IgD-negative memory B cell (primary cell): ENCODE measurements at regions not wholly inside any gene's neighbourhood (a gene's known extent, or its start where the extent isn't known, plus 50 kb on each side); places are given as distances from the start of the nearest gene placed in this dataset.

Experiments
- H3K27ac Mint-ChIP-seq, 3 donors: one replicate each; pipeline ENCODE4 v1.8.0; 2020 to 2022; ENCODE audit warnings: mild to moderate bottlenecking in 3 of 3, mixed read lengths in 3 of 3, moderate library complexity in 1 of 3
- H3K27me3 Mint-ChIP-seq: one replicate; pipeline ENCODE4 v1.8.0; 2021; ENCODE audit warnings: mixed read lengths
- H3K36me3 Mint-ChIP-seq: one replicate; pipeline ENCODE4 v1.8.0; 2020; ENCODE audit warnings: mild to moderate bottlenecking, mixed read lengths
- H3K4me1 Mint-ChIP-seq, 3 donors: one replicate each; pipeline ENCODE4 v1.8.0; 2020 to 2022; ENCODE audit warnings: mixed read lengths in 3 of 3, mild to moderate bottlenecking in 1 of 3
- H3K4me3 Mint-ChIP-seq, 4 donors: one replicate each; pipeline ENCODE4 v1.8.0; 2020 to 2022; ENCODE audit warnings: mild to moderate bottlenecking in 4 of 4, mixed read lengths in 4 of 4, moderate library complexity in 3 of 4
- H3K9me3 Mint-ChIP-seq, 3 donors: one replicate each; pipeline ENCODE4 v1.8.0; 2020 to 2021; ENCODE audit warnings: mixed read lengths in 3 of 3, mild to moderate bottlenecking in 1 of 3

- no peaks in the 10 kb centered on the region for H3K27me3 Mint-ChIP-seq
- H3K9me3 Mint-ChIP-seq: no peaks in the 10 kb centered on the region
- no peaks in the 10 kb centered on the region for H3K36me3 Mint-ChIP-seq
- peaks cover 0 to 2% (median 0%) of the 10 kb centered on the region in 3 donors for H3K4me1 Mint-ChIP-seq
- H3K27ac Mint-ChIP-seq: no peak overlapping the region
- H3K4me3 Mint-ChIP-seq: no peak overlapping the region
Measured at GRCh38 chr20:39808613-39809012, 846.5 kb downstream of the DHX35 start.

- no peaks in the 10 kb centered on the region for H3K4me1 Mint-ChIP-seq
- no peak overlapping the region for H3K27ac Mint-ChIP-seq
- peak overlapping the region in 1 of 4 donors; percentile 67 for H3K4me3 Mint-ChIP-seq
- H3K36me3 Mint-ChIP-seq: peaks cover 2% of the 10 kb centered on the region
- H3K27me3 Mint-ChIP-seq: peaks cover 14% of the 10 kb centered on the region
- peaks cover 2 to 14% (median 5%) of the 10 kb centered on the region in 3 donors for H3K9me3 Mint-ChIP-seq
Measured at GRCh38 chr20:39800548-39800947, 838.4 kb downstream of the DHX35 start.

- peaks cover 2 to 14% (median 5%) of the 10 kb centered on the region in 3 donors for H3K9me3 Mint-ChIP-seq
- peaks cover 14% of the 10 kb centered on the region for H3K27me3 Mint-ChIP-seq
- H3K4me1 Mint-ChIP-seq: no peaks in the 10 kb centered on the region
- H3K36me3 Mint-ChIP-seq: peaks cover 3% of the 10 kb centered on the region
- H3K4me3 Mint-ChIP-seq: no peak overlapping the region
- H3K27ac Mint-ChIP-seq: no peak overlapping the region
Measured at GRCh38 chr20:39800111-39800510, 838.0 kb downstream of the DHX35 start.

GRCh38 chr20:39799366-39799965 is 837.3 kb downstream of the DHX35 start:
- H3K4me1 Mint-ChIP-seq: no peaks in the 10 kb centered on the region
- peaks cover 4% of the 10 kb centered on the region for H3K36me3 Mint-ChIP-seq
- peaks cover 14% of the 10 kb centered on the region for H3K27me3 Mint-ChIP-seq
- H3K27ac Mint-ChIP-seq: no peak overlapping the region
- peaks cover 2 to 14% (median 5%) of the 10 kb centered on the region in 3 donors for H3K9me3 Mint-ChIP-seq
- no peak overlapping the region for H3K4me3 Mint-ChIP-seq

- peaks cover 12% of the 10 kb centered on the region for H3K27me3 Mint-ChIP-seq
- H3K4me1 Mint-ChIP-seq: no peaks in the 10 kb centered on the region
- H3K36me3 Mint-ChIP-seq: peaks cover 4% of the 10 kb centered on the region
Measured at GRCh38 chr20:39795401-39796272, 833.5 kb downstream of the DHX35 start.

GRCh38 chr20:39792334-39792733 is 830.2 kb downstream of the DHX35 start:
- Mint-ChIP-seq H3K9me3 (peaks cover 0 to 2% (median 0%) of the 10 kb centered on the region in 3 donors), H3K27ac (no peak overlapping the region), H3K4me3 (no peak overlapping the region), H3K36me3 (peaks cover 1% of the 10 kb centered on the region), H3K27me3 (no peaks in the 10 kb centered on the region), H3K4me1 (no peaks in the 10 kb centered on the region)

More at GRCh38 chr20:39795401-39796272, 833.5 kb downstream of the DHX35 start:
- no peak overlapping the region for H3K4me3 Mint-ChIP-seq
- peaks cover 2 to 14% (median 6%) of the 10 kb centered on the region in 3 donors for H3K9me3 Mint-ChIP-seq
- H3K27ac Mint-ChIP-seq: no peak overlapping the region

GRCh38 chr20:39789411-39789810 is 827.3 kb downstream of the DHX35 start:
- H3K4me1 Mint-ChIP-seq: peaks cover 3 to 13% (median 11%) of the 10 kb centered on the region in 3 donors
- H3K27me3 Mint-ChIP-seq: peaks cover 6% of the 10 kb centered on the region

GRCh38 chr20:39785252-39785917 is 823.2 kb downstream of the DHX35 start:
- Mint-ChIP-seq H3K4me1 (peaks cover 3 to 13% (median 11%) of the 10 kb centered on the region in 3 donors), H3K27ac (no peak overlapping the region), H3K4me3 (peak overlapping the region in 2 of 4 donors; percentile 1 to 14)

More at GRCh38 chr20:39789411-39789810, 827.3 kb downstream of the DHX35 start:
- Mint-ChIP-seq H3K27ac (no peak overlapping the region), H3K36me3 (no peaks in the 10 kb centered on the region), H3K9me3 (peaks cover 0 to 2% (median 2%) of the 10 kb centered on the region in 3 donors), H3K4me3 (no peak overlapping the region)

GRCh38 chr20:39784693-39785092 is 822.5 kb downstream of the DHX35 start:
- H3K27ac Mint-ChIP-seq: no peak overlapping the region
- H3K9me3 Mint-ChIP-seq: peaks cover 0 to 8% (median 1%) of the 10 kb centered on the region in 3 donors
- H3K27me3 Mint-ChIP-seq: peaks cover 6% of the 10 kb centered on the region
- no peaks in the 10 kb centered on the region for H3K36me3 Mint-ChIP-seq
- no peak overlapping the region for H3K4me3 Mint-ChIP-seq
- H3K4me1 Mint-ChIP-seq: peaks cover 3 to 13% (median 11%) of the 10 kb centered on the region in 3 donors

More at GRCh38 chr20:39785252-39785917, 823.2 kb downstream of the DHX35 start:
- peaks cover 6% of the 10 kb centered on the region for H3K27me3 Mint-ChIP-seq
- no peaks in the 10 kb centered on the region for H3K36me3 Mint-ChIP-seq
- H3K9me3 Mint-ChIP-seq: peaks cover 0 to 8% (median 1%) of the 10 kb centered on the region in 3 donors

GRCh38 chr20:39778847-39779604 is 816.9 kb downstream of the DHX35 start:
- no peak overlapping the region for H3K27ac Mint-ChIP-seq
- no peaks in the 10 kb centered on the region for H3K27me3 Mint-ChIP-seq
- no peaks in the 10 kb centered on the region for H3K36me3 Mint-ChIP-seq
- no peaks in the 10 kb centered on the region for H3K4me1 Mint-ChIP-seq
- peaks cover 0 to 5% (median 0%) of the 10 kb centered on the region in 3 donors for H3K9me3 Mint-ChIP-seq
- H3K4me3 Mint-ChIP-seq: peak overlapping the region in 1 of 4 donors; percentile 39

GRCh38 chr20:39778431-39778830 is 816.3 kb downstream of the DHX35 start:
- H3K4me1 Mint-ChIP-seq: no peaks in the 10 kb centered on the region
- no peaks in the 10 kb centered on the region for H3K36me3 Mint-ChIP-seq
- H3K27me3 Mint-ChIP-seq: no peaks in the 10 kb centered on the region
- H3K27ac Mint-ChIP-seq: no peak overlapping the region
- H3K9me3 Mint-ChIP-seq: peaks cover 0 to 2% (median 0%) of the 10 kb centered on the region in 3 donors
- peak overlapping the region in 1 of 4 donors; percentile 3 for H3K4me3 Mint-ChIP-seq

- H3K9me3 Mint-ChIP-seq: no peaks in the 10 kb centered on the region
- no peaks in the 10 kb centered on the region for H3K27me3 Mint-ChIP-seq
- H3K36me3 Mint-ChIP-seq: no peaks in the 10 kb centered on the region
- no peaks in the 10 kb centered on the region for H3K4me1 Mint-ChIP-seq
- no peak overlapping the region for H3K4me3 Mint-ChIP-seq
- H3K27ac Mint-ChIP-seq: no peak overlapping the region
Measured at GRCh38 chr20:39777610-39778009, 815.5 kb downstream of the DHX35 start.

- Mint-ChIP-seq H3K27me3 (no peaks in the 10 kb centered on the region), H3K4me1 (no peaks in the 10 kb centered on the region), H3K27ac (no peak overlapping the region), H3K36me3 (peaks cover 2% of the 10 kb centered on the region), H3K9me3 (peaks cover 0 to 5% (median 2%) of the 10 kb centered on the region in 3 donors), H3K4me3 (no peak overlapping the region)
Measured at GRCh38 chr20:39775110-39775509, 813.0 kb downstream of the DHX35 start.

- H3K9me3 Mint-ChIP-seq: peaks cover 0 to 7% (median 4%) of the 10 kb centered on the region in 3 donors
- no peak overlapping the region for H3K27ac Mint-ChIP-seq
- no peaks in the 10 kb centered on the region for H3K27me3 Mint-ChIP-seq
- peaks cover 2% of the 10 kb centered on the region for H3K36me3 Mint-ChIP-seq
- no peaks in the 10 kb centered on the region for H3K4me1 Mint-ChIP-seq
- H3K4me3 Mint-ChIP-seq: no peak overlapping the region
Measured at GRCh38 chr20:39773380-39774000, 811.3 kb downstream of the DHX35 start.
